Liver (tissue), 8 donors: ENCODE measurements at regions not wholly inside any gene's neighbourhood (a gene's known extent, or its start where the extent isn't known, plus 50 kb on each side); places are given as distances from the start of the nearest gene placed in this dataset.

Experiments
- DNase-seq: peaks from one replicate; pipeline ENCODE4 v3.0.0-alpha.2; 2017; ENCODE audit warnings: low spot score
- H3K27ac ChIP-seq, 2 donors: one replicate each; pipeline ENCODE4 v1.7.0; 2013; ENCODE audit warnings: inconsistent platforms in 2 of 2, low read length in 2 of 2, control low read depth in 1 of 2, low read depth in 1 of 2, mild to moderate bottlenecking in 1 of 2
- H3K27me3 ChIP-seq, 4 donors: one replicate each; pipeline versions ENCODE4 v1.6.1 to v1.7.0; 2013; ENCODE audit warnings: low read length in 3 of 4, inconsistent platforms in 1 of 4, mild to moderate bottlenecking in 1 of 4, moderate library complexity in 1 of 4; ENCODE audit not compliant: control insufficient read depth in 4 of 4, insufficient read depth in 4 of 4
- H3K36me3 ChIP-seq, 4 donors: one replicate each; pipeline versions ENCODE4 v1.6.1 to v1.7.0; 2013; ENCODE audit warnings: low read length in 3 of 4, mild to moderate bottlenecking in 3 of 4, low read depth in 1 of 4, moderate library complexity in 1 of 4; ENCODE audit not compliant: control insufficient read depth in 4 of 4, insufficient read depth in 3 of 4
- H3K4me1 ChIP-seq, 4 donors: one replicate each; pipeline versions ENCODE4 v1.6.1 to v1.7.0; 2013; ENCODE audit warnings: low read length in 3 of 4, mild to moderate bottlenecking in 3 of 4, moderate library complexity in 1 of 4; ENCODE audit not compliant: control insufficient read depth in 4 of 4, insufficient read depth in 4 of 4
- H3K4me3 ChIP-seq, 3 donors: one replicate each; pipeline versions ENCODE4 v1.6.1 to v1.7.0; 2013; ENCODE audit warnings: low read length in 3 of 3, control low read depth in 1 of 3, low read depth in 1 of 3, mild to moderate bottlenecking in 1 of 3
- H3K9ac ChIP-seq, 2 donors: one replicate each; pipeline ENCODE4 v1.7.0; 2013; ENCODE audit warnings: low read length in 2 of 2, mild to moderate bottlenecking in 2 of 2, moderate library complexity in 2 of 2, control low read depth in 1 of 2, low read depth in 1 of 2
- H3K9me3 ChIP-seq, 4 donors: one replicate each; pipeline versions ENCODE4 v1.6.1 to v1.7.0; 2013; ENCODE audit warnings: low read length in 3 of 4; ENCODE audit not compliant: control insufficient read depth in 4 of 4
- CTCF ChIP-seq: fragments of 150-350 bp; IDR thresholded peaks from 2 replicates; pipeline ENCODE4 v1.5.1; 2017; ENCODE audit warnings: improper control_type of control experiment, low read depth, low read length; ENCODE audit not compliant: missing input control
- EGR1 ChIP-seq, 2 donors: IDR thresholded peaks; 2 replicates each; pipeline ENCODE4 v1.6.1; 2016 to 2018; ENCODE audit warnings: antibody characterized with exemption in 2 of 2, low read depth in 2 of 2
- FOXA1 ChIP-seq: IDR thresholded peaks from 2 replicates; pipeline ENCODE4 v1.6.1; 2016; ENCODE audit warnings: antibody characterized with exemption
- FOXA2 ChIP-seq: IDR thresholded peaks from 2 replicates; pipeline ENCODE4 v1.6.1; 2016; ENCODE audit warnings: antibody characterized with exemption
- HNF4A ChIP-seq, 2 donors: conservative IDR thresholded peaks; 2 replicates each; pipeline ENCODE4 v1.6.1; 2016; ENCODE audit warnings: antibody characterized with exemption in 2 of 2, mild to moderate bottlenecking in 2 of 2
- HNF4G ChIP-seq: IDR thresholded peaks from 2 replicates; pipeline ENCODE4 v1.6.1; 2016; ENCODE audit warnings: antibody characterized with exemption
- JUND ChIP-seq, 2 donors: IDR thresholded peaks; 2 replicates each; pipeline ENCODE4 v1.6.1; 2016; ENCODE audit warnings: antibody characterized with exemption in 2 of 2
- MAX ChIP-seq: IDR thresholded peaks from 2 replicates; pipeline ENCODE4 v1.6.1; 2016; ENCODE audit warnings: antibody characterized with exemption
- NR2F2 ChIP-seq: IDR thresholded peaks from 2 replicates; pipeline ENCODE4 v1.6.1; 2016; ENCODE audit warnings: antibody characterized with exemption
- REST ChIP-seq: IDR thresholded peaks from 2 replicates; pipeline ENCODE4 v1.6.1; 2016; ENCODE audit warnings: antibody characterized with exemption, mild to moderate bottlenecking
- RXRA ChIP-seq, 2 donors: IDR thresholded peaks; 2 replicates each; pipeline ENCODE4 v1.6.1; 2017 to 2018; ENCODE audit warnings: antibody characterized with exemption in 2 of 2, mild to moderate bottlenecking in 1 of 2
- SP1 ChIP-seq: IDR thresholded peaks from 2 replicates; pipeline ENCODE4 v1.6.1; 2018; ENCODE audit warnings: antibody characterized with exemption, mild to moderate bottlenecking
- TAF1 ChIP-seq: conservative IDR thresholded peaks from 2 replicates; pipeline ENCODE4 v1.6.1; 2016; ENCODE audit warnings: antibody characterized with exemption, mild to moderate bottlenecking
- YY1 ChIP-seq: IDR thresholded peaks from 2 replicates; pipeline ENCODE4 v1.6.1; 2016; ENCODE audit warnings: antibody characterized with exemption, mild to moderate bottlenecking
- ZBTB33 ChIP-seq: IDR thresholded peaks from 2 replicates; pipeline ENCODE4 v1.6.1; 2016; ENCODE audit warnings: antibody characterized with exemption
- WGBS: extraction: QIAGEN DNeasy Blood & Tissue Kit; methylation state at CpG from one replicate; pipeline ENCODE4 v1.1.7; 2013; 5-methylcytosine and 5-hydroxymethylcytosine counted together
- TF ChIP-seq, protein P1 (sequence below): IDR thresholded peaks from 2 replicates; pipeline ENCODE4 v1.6.1; 2016; ENCODE audit warnings: antibody characterized with exemption
- donor health status: healthy.
- donor health status: healthy.
- donor health status: healthy.
- donor health status: healthy.
- donor health status: healthy.

DNA sequence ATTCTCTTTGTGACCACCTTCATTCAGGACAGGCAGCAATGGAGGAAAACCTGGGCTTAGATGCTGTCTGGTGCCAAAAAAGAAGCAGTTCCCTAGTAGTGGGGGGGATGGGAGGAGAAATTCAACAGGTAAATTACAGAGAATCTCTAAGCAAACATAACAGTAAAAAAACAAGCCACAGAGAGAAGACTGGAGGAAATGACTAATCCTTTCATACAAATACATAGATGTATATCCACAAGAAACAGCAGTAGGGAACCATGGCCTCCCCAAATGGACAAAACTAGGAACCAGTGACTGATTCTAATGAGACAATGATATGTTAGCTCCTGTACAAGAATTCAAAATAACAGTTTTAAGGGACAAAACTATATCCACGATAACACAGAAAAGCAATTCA is 513.0 kb downstream of the NAV3 start (continued):
- no peak for TF ChIP-seq RXRA (IDR thresholded peaks at IDR 0.05)
- TF ChIP-seq TAF1: no peak
- TF ChIP-seq CTCF: no peak
- TF ChIP-seq FOXA2: no peak
- TF ChIP-seq YY1: no peak
- no peak for TF ChIP-seq FOXA1
- TF ChIP-seq JUND (IDR thresholded peaks at IDR 0.05): no peak
- no peak for TF ChIP-seq HNF4G

DNA sequence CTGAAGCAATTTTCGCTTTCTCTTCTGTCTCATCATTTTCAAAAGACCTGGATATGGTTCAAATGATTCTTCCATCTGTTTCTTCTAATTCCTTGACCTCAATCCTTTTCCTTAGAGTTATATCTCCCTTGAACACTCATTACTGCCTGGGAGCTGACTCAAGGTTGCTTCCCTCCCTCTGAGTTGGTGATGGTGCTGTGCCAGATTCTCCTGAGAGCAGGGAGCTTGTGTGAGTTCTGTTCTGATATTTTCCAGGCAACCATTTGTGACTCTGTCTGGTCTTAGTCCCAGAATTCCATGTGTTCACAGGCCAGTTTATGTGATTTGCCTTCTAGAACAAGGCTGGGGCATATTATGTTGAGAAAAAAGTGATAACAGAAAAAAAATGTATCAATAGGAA is 505.1 kb upstream of the SYT1 start:
- Histone ChIP-seq H3K4me1 (no peaks in the 10 kb centered on the region), H3K9ac (no peak overlapping the region), H3K27me3 (no peaks in the 10 kb centered on the region), H3K27ac (no peak overlapping the region), H3K9me3 (no peaks in the 10 kb centered on the region), H3K4me3 (no peak overlapping the region), H3K36me3 (no peaks in the 10 kb centered on the region)
- TF ChIP-seq FOXA1 (no peak), YY1 (no peak), FOXA2 (no peak), MAX (no peak), SP1 (no peak), NR2F2 (no peak), CTCF (no peak), JUND (IDR thresholded peaks at IDR 0.05) (no peak), RXRA (IDR thresholded peaks at IDR 0.05) (no peak)
- TF ChIP-seq, protein P1, sequence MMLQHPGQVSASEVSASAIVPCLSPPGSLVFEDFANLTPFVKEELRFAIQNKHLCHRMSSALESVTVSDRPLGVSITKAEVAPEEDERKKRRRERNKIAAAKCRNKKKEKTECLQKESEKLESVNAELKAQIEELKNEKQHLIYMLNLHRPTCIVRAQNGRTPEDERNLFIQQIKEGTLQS: no peak
- no peak for DNase-seq
- WGBS: 74% methylated on average over 1 of the region's 1 CpG

GRCh38 chr12:78361683-78362082 is 502.9 kb upstream of the SYT1 start:
- no peaks in the 10 kb centered on the region for H3K4me1 ChIP-seq
- DNase-seq: no peak
- 80% methylated on average over 4 of the region's 4 CpGs for WGBS
- H3K9ac ChIP-seq: no peak overlapping the region
- H3K27ac ChIP-seq: no peak overlapping the region
- H3K27me3 ChIP-seq: no peaks in the 10 kb centered on the region
- no peaks in the 10 kb centered on the region for H3K9me3 ChIP-seq
- H3K36me3 ChIP-seq: no peaks in the 10 kb centered on the region
- TF ChIP-seq MAX (no peak), EGR1 (IDR thresholded peaks at IDR 0.05; ENCODE audit: low read depth in 2 of 2) (no peak), FOXA1 (no peak), HNF4A (conservative IDR thresholded peaks at IDR 0.05) (no peak), ZBTB33 (no peak), REST (no peak), SP1 (no peak), CTCF (no peak), TAF1 (no peak)
- TF ChIP-seq, protein P1: no peak
- H3K4me3 ChIP-seq: no peak overlapping the region
